Epithelial cell of esophagus (primary cell): ENCODE measurements at regions not wholly inside any gene's neighbourhood (a gene's known extent, or its start where the extent isn't known, plus 50 kb on each side); places are given as distances from the start of the nearest gene placed in this dataset.

Source experiments
- DNase-seq: peaks from one replicate; pipeline ENCODE4 v3.0.0; 2010; ENCODE audit warnings: low read depth
- H3K4me3 ChIP-seq: 2 replicates; pipeline ENCODE4 v1.5.1; 2011; ENCODE audit warnings: mild to moderate bottlenecking, low read length, control low read depth
- CTCF ChIP-seq: IDR thresholded peaks from 2 replicates; pipeline ENCODE4 v1.5.1; 2011; ENCODE audit warnings: low read depth, mild to moderate bottlenecking, low read length, control low read depth, inconsistent platforms; ENCODE audit not compliant: insufficient read depth; ENCODE audit errors: missing control alignments

- no peak overlapping the region for H3K4me3 ChIP-seq
- DNase-seq, result no peak
- TF ChIP-seq CTCF, result no peak
Measured at GRCh38 chr5:3361811-3362605, 233.6 kb upstream of the IRX1 start.

GRCh38 chr5:3359642-3360041, 236.0 kb upstream of the IRX1 start:
- no peak for DNase-seq
- TF ChIP-seq CTCF, result no peak

GRCh38 chr5:3357291-3357690, 238.3 kb upstream of the IRX1 start:
- H3K4me3 ChIP-seq, result no peak overlapping the region
- TF ChIP-seq CTCF, result no peak
- no peak for DNase-seq

More at GRCh38 chr5:3359642-3360041, 236.0 kb upstream of the IRX1 start:
- H3K4me3 ChIP-seq, result no peak overlapping the region

GRCh38 chr5:3356016-3356415, 239.6 kb upstream of the IRX1 start:
- TF ChIP-seq CTCF, result no peak
- no peak for DNase-seq
- no peak overlapping the region for H3K4me3 ChIP-seq

GRCh38 chr5:3355126-3355525, 240.5 kb upstream of the IRX1 start:
- DNase-seq, result no peak
- no peak overlapping the region for H3K4me3 ChIP-seq
- no peak for TF ChIP-seq CTCF

- no peak for TF ChIP-seq CTCF
- H3K4me3 ChIP-seq, result no peak overlapping the region
- no peak for DNase-seq
Measured at GRCh38 chr5:3354606-3355005, 241.0 kb upstream of the IRX1 start.

- no peak for TF ChIP-seq CTCF
- no peak for DNase-seq
- no peak overlapping the region for H3K4me3 ChIP-seq
Measured at GRCh38 chr5:3353561-3353960, 242.1 kb upstream of the IRX1 start.
